Ascending aorta (tissue), 2 donors: ENCODE measurements at regions not wholly inside any gene's neighbourhood (a gene's known extent, or its start where the extent isn't known, plus 50 kb on each side); places are given as distances from the start of the nearest gene placed in this dataset.

Source experiments
- DNase-seq, 2 donors: peaks; one replicate each; pipeline ENCODE4 v3.0.0-alpha.2; 2019; ENCODE audit warnings: low spot score in 2 of 2
- H3K27ac ChIP-seq, 2 donors: fragments of 200-600 bp; sonication (generic); one replicate each; pipeline ENCODE4 v1.5.1; 2016 to 2017; ENCODE audit warnings: mild to moderate bottlenecking in 1 of 2
- H3K27me3 ChIP-seq: fragments of 200-600 bp; sonication (generic); one replicate; pipeline ENCODE4 v1.5.1; 2017
- H3K36me3 ChIP-seq, 2 donors: fragments of 200-600 bp; sonication (generic); one replicate each; pipeline ENCODE4 v1.5.1; 2016
- H3K4me1 ChIP-seq, 2 donors: fragments of 200-600 bp; sonication (generic); one replicate each; pipeline ENCODE4 v1.5.1; 2016 to 2017; ENCODE audit warnings: mild to moderate bottlenecking in 1 of 2
- H3K4me3 ChIP-seq, 2 donors: fragments of 200-600 bp; sonication (generic); one replicate each; pipeline ENCODE4 v1.5.1; 2016 to 2017; ENCODE audit warnings: mild to moderate bottlenecking in 1 of 2
- H3K9me3 ChIP-seq, 2 donors: fragments of 200-600 bp; sonication (generic); one replicate each; pipeline ENCODE4 v1.5.1; 2016
- intact Hi-C: fragments of 100-400 bp; cut with DNase I; formaldehyde crosslinking; loops from one replicate; pipeline ENCODE4 v1.15.1; 2023
- TF ChIP-seq, protein P1 (sequence below), 3 experiments: fragments of 200-600 bp in 2 of 3; fragments of 450-650 bp in 1 of 3; sonication (generic) in 2 of 3; IDR thresholded peaks; one replicate each; pipeline ENCODE4 v1.5.1; 2016 to 2019; ENCODE audit warnings: antibody characterized with exemption in 3 of 3, mild to moderate bottlenecking in 1 of 3, moderate library complexity in 1 of 3

DNA sequence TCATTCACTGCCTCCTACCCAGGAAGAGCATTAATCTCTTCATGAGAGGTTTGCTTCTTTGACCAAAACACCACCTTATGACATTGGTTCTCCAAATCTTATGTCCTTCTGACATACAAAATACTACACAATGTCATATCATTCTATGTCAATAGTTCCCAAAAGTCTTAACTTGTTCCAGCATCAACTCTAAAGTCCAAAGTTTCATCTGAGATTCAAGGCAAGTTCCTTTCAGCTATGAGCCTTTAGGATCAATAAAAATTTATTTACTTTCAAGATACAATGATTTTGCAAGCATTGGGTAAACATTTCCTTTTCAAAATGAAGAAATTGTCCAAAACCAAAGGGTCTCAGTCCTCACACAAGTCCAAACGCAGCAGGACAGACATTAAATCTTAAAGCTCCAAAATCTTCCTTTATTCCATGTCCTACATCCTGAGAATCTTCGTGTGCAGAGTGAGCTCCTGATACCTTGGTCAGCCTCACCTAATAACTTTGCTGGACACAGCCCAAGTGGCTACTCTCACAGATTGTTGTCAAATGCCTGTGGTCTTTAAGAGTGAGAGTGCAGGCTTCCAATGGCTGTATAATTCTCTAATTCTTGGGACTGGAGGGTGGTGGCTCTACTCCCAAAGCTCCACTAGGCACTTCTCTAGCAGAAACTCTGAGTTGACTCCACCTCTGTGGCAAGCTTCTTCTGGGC lies 1668.2 kb downstream of the HACE1 start:
- no peak overlapping the region for H3K4me3 ChIP-seq
- intact Hi-C loops = no loop called here
- TF ChIP-seq, protein P1, sequence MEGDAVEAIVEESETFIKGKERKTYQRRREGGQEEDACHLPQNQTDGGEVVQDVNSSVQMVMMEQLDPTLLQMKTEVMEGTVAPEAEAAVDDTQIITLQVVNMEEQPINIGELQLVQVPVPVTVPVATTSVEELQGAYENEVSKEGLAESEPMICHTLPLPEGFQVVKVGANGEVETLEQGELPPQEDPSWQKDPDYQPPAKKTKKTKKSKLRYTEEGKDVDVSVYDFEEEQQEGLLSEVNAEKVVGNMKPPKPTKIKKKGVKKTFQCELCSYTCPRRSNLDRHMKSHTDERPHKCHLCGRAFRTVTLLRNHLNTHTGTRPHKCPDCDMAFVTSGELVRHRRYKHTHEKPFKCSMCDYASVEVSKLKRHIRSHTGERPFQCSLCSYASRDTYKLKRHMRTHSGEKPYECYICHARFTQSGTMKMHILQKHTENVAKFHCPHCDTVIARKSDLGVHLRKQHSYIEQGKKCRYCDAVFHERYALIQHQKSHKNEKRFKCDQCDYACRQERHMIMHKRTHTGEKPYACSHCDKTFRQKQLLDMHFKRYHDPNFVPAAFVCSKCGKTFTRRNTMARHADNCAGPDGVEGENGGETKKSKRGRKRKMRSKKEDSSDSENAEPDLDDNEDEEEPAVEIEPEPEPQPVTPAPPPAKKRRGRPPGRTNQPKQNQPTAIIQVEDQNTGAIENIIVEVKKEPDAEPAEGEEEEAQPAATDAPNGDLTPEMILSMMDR (IDR thresholded peaks at IDR 0.05) = no peak
- no peaks in the 10 kb centered on the region for H3K4me1 ChIP-seq
- no peaks in the 10 kb centered on the region for H3K36me3 ChIP-seq
- no peak for DNase-seq
- no peaks in the 10 kb centered on the region for H3K9me3 ChIP-seq
- H3K27me3 ChIP-seq = no peaks in the 10 kb centered on the region
- H3K27ac ChIP-seq = no peak overlapping the region

DNA sequence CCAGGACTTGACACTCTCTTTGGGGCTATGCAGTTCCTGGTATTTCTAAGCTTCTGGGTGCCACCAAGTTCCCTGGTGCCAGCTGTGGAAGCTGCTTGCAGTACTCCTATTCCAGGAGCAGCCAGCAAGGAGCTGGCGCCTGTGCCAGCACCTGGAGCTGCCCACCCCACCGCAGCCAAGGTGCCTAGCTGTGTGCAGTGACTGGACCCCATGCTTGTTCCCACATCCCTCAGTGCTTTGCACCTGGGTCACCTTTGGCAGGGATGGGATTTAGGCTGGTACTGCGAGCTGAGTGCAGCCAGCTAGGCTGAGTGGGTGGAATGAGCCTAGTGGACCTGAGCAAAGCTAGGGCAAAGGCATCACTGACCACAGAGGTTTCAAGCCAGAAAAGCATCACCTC lies 1674.9 kb downstream of the HACE1 start:
- H3K27ac ChIP-seq = no peak overlapping the region

DNA sequence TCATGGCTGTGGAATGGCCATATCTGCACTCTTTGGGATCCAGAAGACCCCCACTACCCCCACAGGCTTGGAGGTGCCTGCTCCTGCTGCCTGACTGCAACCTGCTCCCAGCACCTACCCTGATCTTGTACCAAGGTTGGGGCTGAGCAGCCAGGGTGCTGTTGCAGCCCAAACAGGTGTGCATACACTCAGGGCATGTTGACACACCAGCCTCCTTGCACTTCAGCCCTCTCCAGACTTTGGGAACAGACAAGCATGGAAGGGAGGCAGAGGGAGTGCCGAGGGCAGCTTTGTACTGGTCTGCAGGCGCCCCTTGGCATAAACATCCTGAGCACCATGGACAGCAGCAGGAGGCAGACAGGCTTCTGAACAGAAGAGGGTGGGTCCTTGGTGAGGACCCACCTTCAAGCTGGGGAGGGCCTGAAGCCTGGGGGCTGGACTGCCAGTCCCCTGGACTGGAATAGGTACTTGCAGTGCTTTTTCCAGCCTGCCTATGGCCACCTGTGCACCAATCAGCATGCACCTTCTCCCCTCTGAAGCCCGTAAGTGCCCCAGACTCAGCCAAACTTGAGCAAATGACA lies 1675.8 kb downstream of the HACE1 start:
- Histone ChIP-seq H3K27me3 (no peaks in the 10 kb centered on the region), H3K4me3 (no peak overlapping the region), H3K9me3 (no peaks in the 10 kb centered on the region), H3K27ac (no peak overlapping the region), H3K36me3 (no peaks in the 10 kb centered on the region), H3K4me1 (no peaks in the 10 kb centered on the region)
- intact Hi-C loops = no loop called here
- TF ChIP-seq, protein P1 (IDR thresholded peaks at IDR 0.05) = no peak
- DNase-seq = no peak

More for the DNA sequence above, 1674.9 kb downstream of the HACE1 start:
- intact Hi-C loops = no loop called here
- H3K27me3 ChIP-seq = no peaks in the 10 kb centered on the region
- no peaks in the 10 kb centered on the region for H3K36me3 ChIP-seq
- no peak for DNase-seq
- no peaks in the 10 kb centered on the region for H3K9me3 ChIP-seq
- no peak overlapping the region for H3K4me3 ChIP-seq
- TF ChIP-seq, protein P1 (IDR thresholded peaks at IDR 0.05) = no peak
- no peaks in the 10 kb centered on the region for H3K4me1 ChIP-seq

DNA sequence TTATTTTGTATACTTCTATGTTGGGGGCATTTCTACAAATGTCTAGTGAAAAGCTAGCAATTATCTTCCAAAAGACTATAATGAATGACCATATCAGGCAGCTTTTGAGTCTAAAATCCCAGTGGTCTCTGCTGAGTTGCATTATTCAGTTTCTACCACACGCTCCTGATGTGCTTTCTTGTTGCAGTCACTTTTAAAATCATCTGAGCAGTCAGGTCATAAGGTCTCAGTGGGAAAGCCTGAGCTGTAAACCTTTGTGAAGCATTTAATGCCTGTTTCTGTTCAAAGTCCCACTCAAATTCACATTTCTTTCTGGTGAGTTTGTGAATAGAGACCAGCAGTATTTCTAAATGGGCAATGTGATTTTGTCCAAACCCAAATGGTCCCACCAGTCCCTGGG lies 1681.5 kb downstream of the HACE1 start:
- Histone ChIP-seq H3K27me3 (no peaks in the 10 kb centered on the region), H3K27ac (no peak overlapping the region), H3K9me3 (no peaks in the 10 kb centered on the region), H3K36me3 (no peaks in the 10 kb centered on the region), H3K4me1 (no peaks in the 10 kb centered on the region), H3K4me3 (no peak overlapping the region)
- DNase-seq = no peak
- TF ChIP-seq, protein P1 (IDR thresholded peaks at IDR 0.05) = no peak
- intact Hi-C loops = no loop called here

DNA sequence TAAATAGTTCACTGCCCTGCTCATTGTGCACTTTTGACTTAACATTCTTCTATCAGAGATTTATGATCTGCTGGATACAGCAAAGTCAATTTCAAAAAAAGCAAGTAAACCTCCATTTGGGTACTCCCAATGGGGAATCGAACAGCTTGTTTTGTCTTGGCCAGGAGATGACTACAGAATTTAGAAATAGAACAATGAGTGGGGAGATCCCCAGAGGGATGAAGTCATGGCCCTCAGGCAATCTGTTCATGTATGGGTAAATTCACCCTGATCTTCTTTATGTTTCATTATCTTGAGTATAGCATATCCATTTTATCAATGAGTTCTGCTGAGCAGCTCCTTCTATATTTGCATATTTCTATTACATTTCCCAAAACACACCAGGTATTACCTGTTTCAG lies 1681.9 kb downstream of the HACE1 start:
- no peak overlapping the region for H3K27ac ChIP-seq
- no peak for DNase-seq
- no peaks in the 10 kb centered on the region for H3K4me1 ChIP-seq
- no peaks in the 10 kb centered on the region for H3K9me3 ChIP-seq
- TF ChIP-seq, protein P1 (IDR thresholded peaks at IDR 0.05) = no peak
- intact Hi-C loops = no loop called here
- H3K4me3 ChIP-seq = no peak overlapping the region
- no peaks in the 10 kb centered on the region for H3K36me3 ChIP-seq
- no peaks in the 10 kb centered on the region for H3K27me3 ChIP-seq
